Keratinocyte (primary cell): ENCODE measurements at regions not wholly inside any gene's neighbourhood (a gene's known extent, or its start where the extent isn't known, plus 50 kb on each side); places are given as distances from the start of the nearest gene placed in this dataset.

ENCODE experiments used
- DNase-seq: peaks from one replicate; pipeline ENCODE4 v3.0.0-alpha.2; 2011; ENCODE audit warnings: low read depth, missing footprints, low spot score
- FAIRE-seq: peaks from 2 replicates; lab custom pipeline; 2011; peaks lifted over from hg19 to GRCh38; lab: Jason Lieb, UNC
- H2AFZ ChIP-seq: 2 replicates; pipeline ENCODE4 v1.6.0; 2012; ENCODE audit warnings: low read length, control low read depth, inconsistent platforms; ENCODE audit not compliant: control insufficient read depth
- H3K27ac ChIP-seq: 2 replicates; pipeline ENCODE4 v1.5.1; 2011; ENCODE audit warnings: low read length; ENCODE audit not compliant: control insufficient read depth, insufficient read depth
- H3K27me3 ChIP-seq: 3 replicates; pipeline ENCODE4 v1.6.0; 2011; ENCODE audit warnings: low read length; ENCODE audit not compliant: control insufficient read depth, insufficient read depth; ENCODE audit errors: extremely low read depth
- H3K36me3 ChIP-seq, 2 experiments: 2 replicates in 1 of 2; 3 replicates in 1 of 2; pipeline ENCODE4 v1.5.1; 2011; ENCODE audit warnings: low read length in 2 of 2, mild to moderate bottlenecking in 1 of 2; ENCODE audit not compliant: control insufficient read depth in 2 of 2, insufficient read depth in 2 of 2; ENCODE audit errors: extremely low read depth in 1 of 2
- H3K4me1 ChIP-seq: 3 replicates; pipeline ENCODE4 v1.5.1; 2011; ENCODE audit warnings: low read length; ENCODE audit not compliant: control insufficient read depth, insufficient read depth; ENCODE audit errors: extremely low read depth
- H3K4me2 ChIP-seq: 3 replicates; pipeline ENCODE4 v1.6.0; 2011; ENCODE audit warnings: low read depth, low read length; ENCODE audit not compliant: control insufficient read depth, insufficient read depth; ENCODE audit errors: extremely low read depth
- H3K4me3 ChIP-seq, 3 experiments: fragments of 200-600 bp in 1 of 3; sonication (generic) in 1 of 3; 2 replicates in 2 of 3; 3 replicates in 1 of 3; pipeline ENCODE4 v1.5.1; 2011 to 2016; ENCODE audit warnings: low read length in 3 of 3, mild to moderate bottlenecking in 3 of 3, control low read depth in 2 of 3, inconsistent platforms in 1 of 3, low read depth in 1 of 3, mixed read lengths in 1 of 3, mixed run types in 1 of 3, moderate library complexity in 1 of 3; ENCODE audit not compliant: control insufficient read depth in 2 of 3, insufficient read depth in 2 of 3; ENCODE audit errors: extremely low read depth in 1 of 3
- H3K79me2 ChIP-seq: 2 replicates; pipeline ENCODE4 v1.6.0; 2012; ENCODE audit warnings: low read length; ENCODE audit not compliant: control insufficient read depth, insufficient read depth
- H3K9ac ChIP-seq: 3 replicates; pipeline ENCODE4 v1.6.0; 2011; ENCODE audit warnings: low read length; ENCODE audit not compliant: control insufficient read depth, insufficient read depth; ENCODE audit errors: extremely low read depth
- H3K9me1 ChIP-seq: 3 replicates; pipeline ENCODE4 v1.6.0; 2011; ENCODE audit warnings: low read length; ENCODE audit not compliant: control insufficient read depth, insufficient read depth; ENCODE audit errors: extremely low read depth
- H3K9me3 ChIP-seq: 2 replicates; pipeline ENCODE4 v1.5.1; 2012; ENCODE audit warnings: low read depth, low read length; ENCODE audit not compliant: control insufficient read depth
- H4K20me1 ChIP-seq: 3 replicates; pipeline ENCODE4 v1.6.0; 2011; ENCODE audit warnings: low read length; ENCODE audit not compliant: control insufficient read depth, insufficient read depth; ENCODE audit errors: extremely low read depth
- EZH2 ChIP-seq: IDR thresholded peaks from one replicate; pipeline ENCODE4 v1.6.1; 2012; ENCODE audit warnings: inconsistent platforms, mild to moderate bottlenecking, low read length, moderate library complexity
- dilution Hi-C: fragments of 300-500 bp; cut with MboI; formaldehyde crosslinking; loops from one replicate; pipeline ENCODE4 v1.7.0; 2020; ENCODE audit warnings: low sequenced_read_pairs; ENCODE audit not compliant: extremely low pct_ligation_motif_present
- TF ChIP-seq, protein P1 (sequence below), 3 experiments: IDR thresholded peaks in 1 of 3; conservative IDR thresholded peaks in 1 of 3; optimal IDR thresholded peaks in 1 of 3; 2 replicates in 2 of 3; 3 replicates in 1 of 3; pipeline versions ENCODE3 to v1.5.1; 2011; ENCODE audit warnings: low read length in 3 of 3, mild to moderate bottlenecking in 3 of 3, moderate library complexity in 2 of 3, control low read depth in 1 of 3, inconsistent platforms in 1 of 3; ENCODE audit not compliant: insufficient read depth in 2 of 3; ENCODE audit errors: extremely low read depth in 1 of 3

DNA sequence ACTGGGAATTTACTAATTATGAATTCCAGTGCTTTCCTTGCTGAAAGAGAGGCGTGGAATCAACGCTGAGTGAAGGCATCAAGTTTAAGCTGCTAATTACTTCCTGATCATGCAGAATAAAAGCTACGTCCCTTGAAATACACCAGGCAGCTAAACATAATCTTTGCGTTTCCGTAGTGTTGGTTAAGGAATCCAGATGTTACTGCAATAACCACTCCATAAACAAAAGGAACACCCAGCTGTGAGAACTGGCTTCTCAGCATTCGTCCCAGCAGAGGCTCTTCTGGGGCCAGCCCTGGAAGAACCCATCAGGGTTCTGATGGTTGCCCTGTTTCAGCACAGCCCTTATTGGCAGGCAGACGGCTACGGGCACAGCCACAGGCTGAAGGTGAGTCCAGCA, 111.4 kb downstream of the CDH26 start:
- no peaks in the 10 kb centered on the region for H3K9me1 ChIP-seq
- dilution Hi-C loops, result no loop called here
- peaks cover 3% of the 10 kb centered on the region for H3K79me2 ChIP-seq
- peaks cover 3% of the 10 kb centered on the region for H4K20me1 ChIP-seq
- H3K27ac ChIP-seq, result no peak overlapping the region
- no peaks in the 10 kb centered on the region for H3K36me3 ChIP-seq
- H3K27me3 ChIP-seq, result peaks cover 7% of the 10 kb centered on the region
- no peak overlapping the region for H3K4me3 ChIP-seq
- DNase-seq, result no peak
- no peak overlapping the region for H3K9ac ChIP-seq
- no peaks in the 10 kb centered on the region for H3K9me3 ChIP-seq
- TF ChIP-seq, protein P1, sequence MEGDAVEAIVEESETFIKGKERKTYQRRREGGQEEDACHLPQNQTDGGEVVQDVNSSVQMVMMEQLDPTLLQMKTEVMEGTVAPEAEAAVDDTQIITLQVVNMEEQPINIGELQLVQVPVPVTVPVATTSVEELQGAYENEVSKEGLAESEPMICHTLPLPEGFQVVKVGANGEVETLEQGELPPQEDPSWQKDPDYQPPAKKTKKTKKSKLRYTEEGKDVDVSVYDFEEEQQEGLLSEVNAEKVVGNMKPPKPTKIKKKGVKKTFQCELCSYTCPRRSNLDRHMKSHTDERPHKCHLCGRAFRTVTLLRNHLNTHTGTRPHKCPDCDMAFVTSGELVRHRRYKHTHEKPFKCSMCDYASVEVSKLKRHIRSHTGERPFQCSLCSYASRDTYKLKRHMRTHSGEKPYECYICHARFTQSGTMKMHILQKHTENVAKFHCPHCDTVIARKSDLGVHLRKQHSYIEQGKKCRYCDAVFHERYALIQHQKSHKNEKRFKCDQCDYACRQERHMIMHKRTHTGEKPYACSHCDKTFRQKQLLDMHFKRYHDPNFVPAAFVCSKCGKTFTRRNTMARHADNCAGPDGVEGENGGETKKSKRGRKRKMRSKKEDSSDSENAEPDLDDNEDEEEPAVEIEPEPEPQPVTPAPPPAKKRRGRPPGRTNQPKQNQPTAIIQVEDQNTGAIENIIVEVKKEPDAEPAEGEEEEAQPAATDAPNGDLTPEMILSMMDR (optimal IDR thresholded peaks at IDR 0.05 in 1 of 3, IDR thresholded peaks at IDR 0.05 in 1 of 3, conservative IDR thresholded peaks at IDR 0.05 in 1 of 3; ENCODE audit: extremely low read depth in 1 of 3, insufficient read depth in 2 of 3, low read length in 3 of 3), result no peak
- no peak overlapping the region for H3K4me2 ChIP-seq
- H2AFZ ChIP-seq, result no peak overlapping the region
- peaks cover 4% of the 10 kb centered on the region for H3K4me1 ChIP-seq
- no peak for FAIRE-seq

DNA sequence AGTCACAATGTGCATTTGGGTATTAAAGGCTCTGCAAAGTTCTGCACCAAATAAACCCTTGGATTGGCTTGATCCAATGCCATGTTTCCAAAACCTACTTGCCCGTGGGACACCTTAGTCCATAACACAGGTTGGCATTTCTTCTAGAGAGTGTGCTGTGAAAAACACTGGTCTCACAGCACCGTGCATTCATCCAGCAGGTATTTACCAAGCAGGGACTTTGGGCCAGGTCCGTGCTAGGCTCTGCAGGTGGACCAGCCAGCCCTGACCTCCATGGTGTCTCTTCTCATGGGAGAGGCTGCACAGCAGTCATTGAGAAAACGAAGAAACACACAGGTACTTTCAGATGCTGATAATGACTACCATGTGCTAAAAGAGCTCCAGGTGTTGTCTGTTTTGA, 112.6 kb downstream of the CDH26 start:
- H3K4me1 ChIP-seq, result peaks cover 4% of the 10 kb centered on the region
- H3K79me2 ChIP-seq, result peaks cover under 1% of the 10 kb centered on the region
- peaks cover 7% of the 10 kb centered on the region for H3K27me3 ChIP-seq
- no peak overlapping the region for H3K4me3 ChIP-seq
- H3K27ac ChIP-seq, result no peak overlapping the region
- no peak overlapping the region for H2AFZ ChIP-seq
- no peaks in the 10 kb centered on the region for H3K9me1 ChIP-seq
- no peak overlapping the region for H3K4me2 ChIP-seq
- H3K9me3 ChIP-seq, result no peaks in the 10 kb centered on the region
- DNase-seq (no peak), FAIRE-seq (no peak)
- peaks cover 3% of the 10 kb centered on the region for H4K20me1 ChIP-seq
- TF ChIP-seq EZH2, result no peak
- dilution Hi-C loops, result no loop called here
- H3K36me3 ChIP-seq, result no peaks in the 10 kb centered on the region
- no peak overlapping the region for H3K9ac ChIP-seq

DNA sequence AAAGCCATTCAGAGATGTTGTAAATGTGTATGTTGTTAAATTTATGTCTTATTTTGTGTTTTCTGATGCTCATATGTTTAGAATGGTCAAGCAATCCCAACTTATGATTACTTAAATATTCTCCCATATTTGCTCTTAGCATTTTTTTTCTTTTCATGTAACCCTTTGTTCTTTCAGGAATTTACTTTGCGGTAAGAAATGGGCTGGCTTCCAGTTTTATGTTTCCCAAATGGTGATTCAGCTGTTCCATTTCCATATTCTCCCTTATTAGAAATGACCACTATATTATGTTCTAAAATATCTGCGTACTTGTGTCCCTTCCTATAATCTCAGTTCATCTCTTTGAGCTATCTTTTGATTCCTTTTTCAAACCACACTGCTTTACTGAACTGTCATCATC, 113.7 kb downstream of the CDH26 start:
- DNase-seq (no peak), FAIRE-seq (no peak)
- Histone ChIP-seq H3K9ac (no peak overlapping the region), H3K4me3 (no peak overlapping the region), H3K79me2 (no peaks in the 10 kb centered on the region), H3K9me3 (no peaks in the 10 kb centered on the region), H3K4me1 (peaks cover 4% of the 10 kb centered on the region), H3K27me3 (peaks cover 4% of the 10 kb centered on the region), H2AFZ (no peak overlapping the region), H4K20me1 (peaks cover 3% of the 10 kb centered on the region), H3K9me1 (no peaks in the 10 kb centered on the region), H3K27ac (no peak overlapping the region), H3K4me2 (no peak overlapping the region), H3K36me3 (no peaks in the 10 kb centered on the region)
- no peak for TF ChIP-seq EZH2
- TF ChIP-seq, protein P1 (optimal IDR thresholded peaks at IDR 0.05 in 1 of 3, IDR thresholded peaks at IDR 0.05 in 1 of 3, conservative IDR thresholded peaks at IDR 0.05 in 1 of 3; ENCODE audit: extremely low read depth in 1 of 3, insufficient read depth in 2 of 3, low read length in 3 of 3), result no peak
- dilution Hi-C loops, result no loop called here
